ENCODE measurements at regions not wholly inside any gene's neighbourhood (a gene's known extent, or its start where the extent isn't known, plus 50 kb on each side); places are given as distances from the start of the nearest gene placed in this dataset.

GRCh38 chr5:174425271-174425963, 299.0 kb upstream of the MSX2 start:
- no peak for TF ChIP-seq POLR2A (IDR thresholded peaks at IDR 0.05; ENCODE audit: extremely low read depth, insufficient read length)
- no peak for TF ChIP-seq CTCF (IDR thresholded peaks at IDR 0.05; ENCODE audit: low read depth, low read length)
- TF ChIP-seq MAX (IDR thresholded peaks at IDR 0.05; ENCODE audit: low read depth, low read length): no peak
